ENCODE measurements at regions not wholly inside any gene's neighbourhood (a gene's known extent, or its start where the extent isn't known, plus 50 kb on each side); places are given as distances from the start of the nearest gene placed in this dataset.
"Not testable (repeated sequence)": the region's sequence is repeated elsewhere in the genome, so short reads cannot be mapped to it uniquely, and the experiment has no call there.

DNA sequence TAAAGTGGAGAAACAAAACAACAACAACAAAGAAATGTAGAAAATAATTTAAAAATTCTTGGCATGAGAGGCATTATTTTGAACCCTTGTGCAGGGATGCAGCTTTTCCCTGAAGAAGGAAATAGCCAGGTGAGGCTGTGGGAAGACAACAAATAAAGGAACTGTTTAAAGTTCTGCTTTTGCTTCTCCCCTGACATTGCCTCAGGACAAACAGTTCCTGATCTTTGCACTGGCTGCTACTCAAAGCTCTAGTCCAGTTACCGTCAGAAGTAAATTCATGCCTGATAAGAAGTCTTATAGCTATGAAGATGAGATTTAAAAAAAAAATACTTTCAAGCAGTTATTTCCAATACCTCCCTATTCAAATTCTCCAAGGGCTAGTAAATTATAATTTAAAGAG, 233.8 kb downstream of the IL15 start:
- Histone ChIP-seq H3K36me3 (no peaks in the 10 kb centered on the region), H3K4me1 (no peaks in the 10 kb centered on the region), H3K27ac (no peak overlapping the region), H3K27me3 (no peaks in the 10 kb centered on the region), H3K4me3 (no peak overlapping the region), H3K9me3 (no peaks in the 10 kb centered on the region)
- TF ChIP-seq POLR2AphosphoS5 (IDR thresholded peaks at IDR 0.05; ENCODE audit: insufficient read depth in 1 of 2, low read depth in 1 of 2) (no peak), POLR2A (IDR thresholded peaks at IDR 0.05) (no peak)
- TF ChIP-seq, protein P1, sequence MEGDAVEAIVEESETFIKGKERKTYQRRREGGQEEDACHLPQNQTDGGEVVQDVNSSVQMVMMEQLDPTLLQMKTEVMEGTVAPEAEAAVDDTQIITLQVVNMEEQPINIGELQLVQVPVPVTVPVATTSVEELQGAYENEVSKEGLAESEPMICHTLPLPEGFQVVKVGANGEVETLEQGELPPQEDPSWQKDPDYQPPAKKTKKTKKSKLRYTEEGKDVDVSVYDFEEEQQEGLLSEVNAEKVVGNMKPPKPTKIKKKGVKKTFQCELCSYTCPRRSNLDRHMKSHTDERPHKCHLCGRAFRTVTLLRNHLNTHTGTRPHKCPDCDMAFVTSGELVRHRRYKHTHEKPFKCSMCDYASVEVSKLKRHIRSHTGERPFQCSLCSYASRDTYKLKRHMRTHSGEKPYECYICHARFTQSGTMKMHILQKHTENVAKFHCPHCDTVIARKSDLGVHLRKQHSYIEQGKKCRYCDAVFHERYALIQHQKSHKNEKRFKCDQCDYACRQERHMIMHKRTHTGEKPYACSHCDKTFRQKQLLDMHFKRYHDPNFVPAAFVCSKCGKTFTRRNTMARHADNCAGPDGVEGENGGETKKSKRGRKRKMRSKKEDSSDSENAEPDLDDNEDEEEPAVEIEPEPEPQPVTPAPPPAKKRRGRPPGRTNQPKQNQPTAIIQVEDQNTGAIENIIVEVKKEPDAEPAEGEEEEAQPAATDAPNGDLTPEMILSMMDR (IDR thresholded peaks at IDR 0.05): no peak
- no peak for DNase-seq (ENCODE audit: extremely low spot score in 2 of 2)
- intact Hi-C loops (cut with DNase I): no loop called here

DNA sequence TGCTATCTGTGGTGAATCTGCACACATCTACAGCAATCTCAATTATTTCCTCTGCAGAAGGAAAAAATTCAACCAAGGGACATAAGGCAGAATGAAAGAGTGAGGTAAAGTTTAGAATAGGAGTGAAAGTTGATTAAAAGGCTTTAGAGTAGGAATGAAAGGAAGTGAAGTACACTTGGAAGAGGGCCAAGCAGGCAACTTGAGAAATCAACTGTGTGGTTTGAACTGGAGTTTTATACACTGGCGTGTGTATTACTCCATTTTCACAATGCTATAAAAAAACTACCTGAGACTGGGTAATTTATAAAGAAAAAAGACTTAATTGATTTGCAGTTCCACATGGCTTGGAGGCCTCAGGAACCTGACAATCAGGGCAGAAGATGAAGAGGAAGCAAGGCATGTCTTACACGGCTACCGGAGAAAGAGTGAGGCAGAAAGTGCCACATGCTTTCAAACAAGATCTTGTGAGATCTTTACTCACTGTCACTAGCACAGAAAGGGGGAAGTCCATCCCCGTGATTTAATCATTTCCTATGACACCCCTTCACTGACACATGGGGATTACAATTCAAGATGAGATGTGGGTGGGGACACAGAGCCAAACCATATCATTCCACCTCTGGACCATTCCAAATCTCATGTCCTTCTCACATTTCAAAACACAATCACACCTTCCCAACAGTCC, 234.8 kb downstream of the IL15 start:
- intact Hi-C loops (cut with DNase I): no loop called here
- TF ChIP-seq POLR2A (IDR thresholded peaks at IDR 0.05): no peak
- TF ChIP-seq, protein P1 (IDR thresholded peaks at IDR 0.05): no peak
- no peak for TF ChIP-seq POLR2AphosphoS5 (IDR thresholded peaks at IDR 0.05; ENCODE audit: insufficient read depth in 1 of 2, low read depth in 1 of 2)
- no peaks in the 10 kb centered on the region for H3K27me3 ChIP-seq
- H3K4me3 ChIP-seq: no peak overlapping the region
- H3K4me1 ChIP-seq: no peaks in the 10 kb centered on the region
- no peak overlapping the region for H3K27ac ChIP-seq
- no peaks in the 10 kb centered on the region for H3K9me3 ChIP-seq
- DNase-seq (ENCODE audit: extremely low spot score in 2 of 2): no peak
- H3K36me3 ChIP-seq: no peaks in the 10 kb centered on the region

DNA sequence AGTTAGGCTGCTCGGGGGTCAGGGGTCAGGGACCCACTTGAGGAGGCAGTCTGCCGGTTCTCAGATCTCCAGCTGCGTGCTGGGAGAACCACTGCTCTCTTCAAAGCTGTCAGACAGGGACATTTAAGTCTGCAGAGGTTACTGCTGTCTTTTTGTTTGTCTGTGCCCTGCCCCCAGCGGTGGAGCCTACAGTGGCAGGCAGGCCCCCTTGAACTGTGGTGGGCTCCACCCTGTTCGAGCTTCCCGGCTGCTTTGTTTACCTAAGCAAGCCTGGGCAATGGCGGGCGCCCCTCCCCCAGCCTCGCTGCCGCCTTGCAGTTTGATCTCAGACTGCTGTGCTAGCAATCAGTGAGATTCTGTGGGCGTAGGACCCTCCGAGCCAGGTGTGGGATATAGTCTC, 246.3 kb downstream of the IL15 start:
- H3K27ac ChIP-seq; H3K27me3 ChIP-seq; H3K4me1 ChIP-seq; DNase-seq (ENCODE audit: extremely low spot score in 2 of 2); intact Hi-C loops (cut with DNase I); H3K4me3 ChIP-seq; H3K9me3 ChIP-seq; H3K36me3 ChIP-seq: not testable (repeated sequence)

DNA sequence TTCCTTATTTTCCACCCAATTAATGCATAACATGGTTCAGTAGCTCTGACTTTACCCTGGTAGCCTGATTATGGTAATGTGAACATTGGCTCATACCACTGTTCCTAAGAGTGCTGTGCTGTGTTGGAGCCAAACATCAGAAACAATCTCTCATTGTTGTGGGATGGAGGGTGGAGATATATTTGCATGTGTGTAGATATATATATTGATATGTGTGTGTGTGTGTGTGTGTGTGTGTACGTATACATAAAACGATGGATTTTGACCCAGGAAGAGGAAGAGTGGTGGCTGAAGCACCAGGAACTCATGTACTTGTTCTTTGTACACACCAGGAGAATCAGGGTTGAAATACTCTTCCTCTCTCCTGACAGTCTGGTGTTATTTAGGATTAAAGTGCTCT, 247.7 kb downstream of the IL15 start:
- Histone ChIP-seq H3K9me3 (no peaks in the 10 kb centered on the region), H3K4me3 (no peak overlapping the region), H3K27me3 (no peaks in the 10 kb centered on the region), H3K36me3 (no peaks in the 10 kb centered on the region), H3K27ac (no peak overlapping the region), H3K4me1 (no peaks in the 10 kb centered on the region)
- no peak for DNase-seq (ENCODE audit: extremely low spot score in 2 of 2)
- intact Hi-C loops (cut with DNase I): no loop called here
- TF ChIP-seq POLR2AphosphoS5 (IDR thresholded peaks at IDR 0.05; ENCODE audit: insufficient read depth in 1 of 2, low read depth in 1 of 2) (no peak), POLR2A (IDR thresholded peaks at IDR 0.05) (no peak)
- TF ChIP-seq, protein P1 (IDR thresholded peaks at IDR 0.05): no peak

DNA sequence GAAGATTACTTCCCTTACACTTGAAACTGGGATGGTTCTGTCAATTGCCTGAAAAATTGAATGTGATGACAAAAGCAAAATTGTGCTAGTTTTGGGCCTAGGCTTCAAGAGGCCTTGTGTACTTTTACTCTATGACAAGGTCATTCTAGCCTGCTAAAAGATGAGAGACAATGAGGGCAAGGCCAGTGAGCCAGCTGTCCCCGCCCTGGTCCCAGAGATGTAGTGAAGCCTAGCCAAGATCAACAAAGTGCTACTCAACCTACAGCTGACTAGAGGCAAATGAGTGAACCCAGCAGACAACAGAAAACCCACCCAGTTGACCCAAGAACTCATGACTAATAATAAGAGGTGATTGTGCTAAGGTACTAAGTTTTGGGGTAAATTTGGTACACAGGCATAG, 248.7 kb downstream of the IL15 start:
- Histone ChIP-seq H3K4me1 (no peaks in the 10 kb centered on the region), H3K36me3 (no peaks in the 10 kb centered on the region), H3K27me3 (no peaks in the 10 kb centered on the region), H3K4me3 (no peak overlapping the region), H3K27ac (no peak overlapping the region), H3K9me3 (no peaks in the 10 kb centered on the region)
- intact Hi-C loops (cut with DNase I): no loop called here
- TF ChIP-seq POLR2AphosphoS5 (IDR thresholded peaks at IDR 0.05; ENCODE audit: insufficient read depth in 1 of 2, low read depth in 1 of 2) (no peak), POLR2A (IDR thresholded peaks at IDR 0.05) (no peak)
- TF ChIP-seq, protein P1 (IDR thresholded peaks at IDR 0.05): no peak
- DNase-seq (ENCODE audit: extremely low spot score in 2 of 2): no peak

Data from vagina (tissue), 2 donors.